Activated naive CD4-positive, alpha-beta T cell treated with anti-CD3 and anti-CD28 coated beads, Interleukin-2, amount 50 U/mL, for 24 hours (primary cell): ENCODE measurements at regions not wholly inside any gene's neighbourhood (a gene's known extent, or its start where the extent isn't known, plus 50 kb on each side); places are given as distances from the start of the nearest gene placed in this dataset.

Experiments used
- H3K27ac Mint-ChIP-seq: one replicate; pipeline ENCODE4 v1.8.0; 2021; ENCODE audit warnings: mild to moderate bottlenecking, mixed read lengths
- H3K27me3 Mint-ChIP-seq: one replicate; pipeline ENCODE4 v1.8.0; 2021; ENCODE audit warnings: mixed read lengths
- H3K36me3 Mint-ChIP-seq: one replicate; pipeline ENCODE4 v1.8.0; 2021; ENCODE audit warnings: mixed read lengths
- H3K4me1 Mint-ChIP-seq: one replicate; pipeline ENCODE4 v1.8.0; 2021; ENCODE audit warnings: mixed read lengths
- H3K4me3 Mint-ChIP-seq: one replicate; pipeline ENCODE4 v1.8.0; 2021; ENCODE audit warnings: mild to moderate bottlenecking, mixed read lengths
- H3K9me3 Mint-ChIP-seq: one replicate; pipeline ENCODE4 v1.8.0; 2021; ENCODE audit warnings: mixed read lengths

DNA sequence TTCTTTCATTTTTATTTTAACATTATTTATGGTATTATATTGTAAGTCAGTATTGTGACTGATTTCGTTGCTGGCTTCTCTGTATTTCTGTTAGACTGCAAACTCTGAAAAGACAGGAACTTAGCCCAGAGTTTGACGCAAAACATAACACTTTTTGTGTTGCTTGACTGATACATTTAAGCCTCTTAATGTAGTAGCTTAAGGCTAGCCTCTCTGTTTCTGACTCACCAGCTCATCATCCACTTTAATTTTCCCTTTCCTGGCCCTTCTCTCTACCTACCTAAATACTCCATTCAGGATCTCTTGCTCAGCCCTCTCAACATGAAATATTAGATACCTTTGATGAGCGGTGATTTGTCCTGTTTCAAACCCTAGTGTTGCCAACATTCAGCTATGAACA is 420.6 kb downstream of the LRFN5 start:
- no peaks in the 10 kb centered on the region for H3K4me1 Mint-ChIP-seq
- H3K4me3 Mint-ChIP-seq = no peak overlapping the region
- H3K27ac Mint-ChIP-seq = no peak overlapping the region
- H3K27me3 Mint-ChIP-seq = no peaks in the 10 kb centered on the region
- H3K36me3 Mint-ChIP-seq = no peaks in the 10 kb centered on the region
- peaks cover 13% of the 10 kb centered on the region for H3K9me3 Mint-ChIP-seq

DNA sequence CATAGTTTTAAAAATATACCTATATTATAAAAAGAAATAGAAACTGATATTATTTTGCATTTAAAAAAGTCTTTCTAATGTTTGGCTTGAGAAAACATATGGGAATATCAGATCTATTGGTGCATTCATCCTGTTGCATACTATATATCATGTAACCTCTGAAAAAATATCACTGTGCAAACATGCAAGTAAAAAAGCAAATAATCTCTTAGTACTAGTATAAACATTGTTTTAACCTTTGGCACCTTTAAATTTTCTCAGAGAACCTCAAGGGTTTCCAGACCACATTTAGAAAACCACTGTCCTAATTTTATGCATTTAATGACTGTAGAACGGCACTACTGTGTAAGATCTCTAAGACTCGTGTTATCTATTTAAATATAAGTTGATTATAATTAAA is 416.8 kb downstream of the LRFN5 start:
- Mint-ChIP-seq H3K4me3 (no peak overlapping the region), H3K27me3 (no peaks in the 10 kb centered on the region), H3K9me3 (peaks cover 7% of the 10 kb centered on the region), H3K36me3 (no peaks in the 10 kb centered on the region), H3K4me1 (no peaks in the 10 kb centered on the region), H3K27ac (no peak overlapping the region)

DNA sequence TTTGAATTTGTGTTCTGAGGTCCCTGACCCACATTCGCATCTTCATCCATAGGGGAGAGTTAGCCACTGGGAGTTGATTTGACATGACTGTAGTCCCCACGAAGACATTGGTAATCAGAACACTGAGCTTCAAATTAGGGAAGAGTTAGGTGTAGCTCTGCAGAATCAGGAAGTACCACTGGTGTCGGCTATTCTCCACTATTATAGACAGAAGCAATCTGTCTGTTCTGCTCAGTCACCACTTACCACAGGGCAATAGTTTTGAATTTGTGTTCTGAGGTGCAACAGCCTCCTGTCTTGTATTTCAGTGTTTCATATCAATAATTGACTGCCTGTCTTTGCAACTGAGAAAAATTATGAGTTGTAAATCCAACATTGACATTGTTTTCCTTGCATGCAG is 407.6 kb downstream of the LRFN5 start:
- no peaks in the 10 kb centered on the region for H3K36me3 Mint-ChIP-seq
- H3K27me3 Mint-ChIP-seq = peaks cover 1% of the 10 kb centered on the region
- peaks cover 5% of the 10 kb centered on the region for H3K9me3 Mint-ChIP-seq
- H3K4me3 Mint-ChIP-seq = no peak overlapping the region
- no peaks in the 10 kb centered on the region for H3K4me1 Mint-ChIP-seq
- no peak overlapping the region for H3K27ac Mint-ChIP-seq

DNA sequence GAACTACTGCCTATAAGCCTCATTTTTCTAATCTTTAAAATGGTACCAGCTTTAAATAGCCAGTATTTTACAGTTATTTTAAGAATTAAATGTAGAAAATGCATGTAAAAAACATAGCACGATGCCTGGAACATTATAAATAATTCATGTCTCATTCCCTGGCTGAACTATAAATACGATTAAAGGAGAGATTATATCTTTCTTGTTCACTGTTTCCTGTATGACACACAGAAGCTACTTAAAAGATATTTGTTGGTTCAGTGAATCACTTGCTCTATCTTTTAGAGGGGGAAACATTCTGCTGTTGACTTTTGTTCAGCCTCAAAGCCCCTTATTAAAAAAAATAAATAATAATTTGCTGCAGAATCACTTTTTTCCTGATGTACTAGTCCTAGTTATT is 406.9 kb downstream of the LRFN5 start:
- peaks cover 1% of the 10 kb centered on the region for H3K27me3 Mint-ChIP-seq
- no peak overlapping the region for H3K27ac Mint-ChIP-seq
- no peak overlapping the region for H3K4me3 Mint-ChIP-seq
- H3K9me3 Mint-ChIP-seq = peaks cover 5% of the 10 kb centered on the region
- H3K36me3 Mint-ChIP-seq = no peaks in the 10 kb centered on the region
- H3K4me1 Mint-ChIP-seq = no peaks in the 10 kb centered on the region

- no peak overlapping the region for H3K27ac Mint-ChIP-seq
- H3K9me3 Mint-ChIP-seq = peaks cover 5% of the 10 kb centered on the region
- no peak overlapping the region for H3K4me3 Mint-ChIP-seq
- H3K4me1 Mint-ChIP-seq = no peaks in the 10 kb centered on the region
- no peaks in the 10 kb centered on the region for H3K36me3 Mint-ChIP-seq
- peaks cover 1% of the 10 kb centered on the region for H3K27me3 Mint-ChIP-seq
Observed at GRCh38 chr14:42013153-42013552, 406.5 kb downstream of the LRFN5 start.

- no peaks in the 10 kb centered on the region for H3K36me3 Mint-ChIP-seq
- peaks cover 1% of the 10 kb centered on the region for H3K27me3 Mint-ChIP-seq
- no peaks in the 10 kb centered on the region for H3K4me1 Mint-ChIP-seq
Observed at GRCh38 chr14:42011221-42011620, 404.5 kb downstream of the LRFN5 start.

DNA sequence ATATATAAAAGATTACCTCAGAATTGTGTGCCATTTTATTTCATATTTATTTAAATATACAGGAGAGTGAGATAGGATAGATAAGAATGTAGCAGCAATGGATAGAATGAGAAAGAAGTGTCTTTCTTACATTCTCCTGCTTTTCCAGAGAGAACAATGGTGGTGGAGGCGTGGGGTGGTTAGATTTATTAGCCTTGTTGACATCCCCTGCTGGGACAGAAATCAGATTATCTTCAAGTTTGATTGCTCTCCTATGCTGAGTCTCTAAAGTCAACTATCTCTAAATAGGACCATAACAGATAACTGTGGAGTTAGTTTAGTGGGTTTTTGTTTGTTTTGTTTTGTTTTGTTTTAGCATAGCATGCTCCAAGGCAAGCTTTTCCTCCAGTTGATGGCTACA is 397.6 kb downstream of the LRFN5 start:
- H3K36me3 Mint-ChIP-seq = no peaks in the 10 kb centered on the region
- no peak overlapping the region for H3K4me3 Mint-ChIP-seq
- H3K4me1 Mint-ChIP-seq = no peaks in the 10 kb centered on the region
- H3K27me3 Mint-ChIP-seq = no peaks in the 10 kb centered on the region
- H3K9me3 Mint-ChIP-seq = no peaks in the 10 kb centered on the region
- no peak overlapping the region for H3K27ac Mint-ChIP-seq

More at GRCh38 chr14:42011221-42011620, 404.5 kb downstream of the LRFN5 start:
- Mint-ChIP-seq H3K9me3 (peaks cover 5% of the 10 kb centered on the region), H3K4me3 (no peak overlapping the region), H3K27ac (no peak overlapping the region)

- Mint-ChIP-seq H3K27ac (no peak overlapping the region), H3K4me3 (no peak overlapping the region), H3K36me3 (no peaks in the 10 kb centered on the region), H3K9me3 (no peaks in the 10 kb centered on the region), H3K27me3 (no peaks in the 10 kb centered on the region), H3K4me1 (no peaks in the 10 kb centered on the region)
Observed at GRCh38 chr14:42002141-42002540, 395.5 kb downstream of the LRFN5 start.

GRCh38 chr14:42001431-42001830 is 394.8 kb downstream of the LRFN5 start:
- Mint-ChIP-seq H3K27ac (no peak overlapping the region), H3K4me1 (no peaks in the 10 kb centered on the region)

DNA sequence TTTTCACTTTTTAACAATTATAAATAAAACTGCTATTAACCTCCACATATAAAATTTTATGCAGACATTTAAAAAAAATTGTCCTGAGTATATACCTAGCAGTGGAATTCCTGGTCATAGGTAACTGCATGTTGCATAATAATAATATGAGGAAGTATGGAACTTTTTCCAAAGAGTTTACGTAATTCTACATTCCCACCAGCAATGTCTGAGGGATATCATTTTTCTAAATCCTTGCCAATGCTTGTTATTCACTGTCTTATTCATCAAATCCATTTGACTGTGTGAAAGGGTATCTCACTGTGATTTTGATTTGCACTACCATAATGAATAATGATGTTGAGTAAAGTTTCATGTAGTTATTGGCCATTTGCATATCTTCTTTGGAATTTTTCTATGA is 393.8 kb downstream of the LRFN5 start:
- Mint-ChIP-seq H3K9me3 (no peaks in the 10 kb centered on the region), H3K27me3 (no peaks in the 10 kb centered on the region)

More at GRCh38 chr14:42001431-42001830, 394.8 kb downstream of the LRFN5 start:
- no peaks in the 10 kb centered on the region for H3K27me3 Mint-ChIP-seq
- no peaks in the 10 kb centered on the region for H3K9me3 Mint-ChIP-seq
- H3K36me3 Mint-ChIP-seq = no peaks in the 10 kb centered on the region
- H3K4me3 Mint-ChIP-seq = no peak overlapping the region

GRCh38 chr14:41993687-41994086 is 387.0 kb downstream of the LRFN5 start:
- no peaks in the 10 kb centered on the region for H3K36me3 Mint-ChIP-seq
- no peak overlapping the region for H3K4me3 Mint-ChIP-seq
- H3K9me3 Mint-ChIP-seq = no peaks in the 10 kb centered on the region
- H3K27ac Mint-ChIP-seq = no peak overlapping the region
- H3K27me3 Mint-ChIP-seq = no peaks in the 10 kb centered on the region
- no peaks in the 10 kb centered on the region for H3K4me1 Mint-ChIP-seq

More for the DNA sequence above, 393.8 kb downstream of the LRFN5 start:
- Mint-ChIP-seq H3K27ac (no peak overlapping the region), H3K4me3 (no peak overlapping the region), H3K4me1 (no peaks in the 10 kb centered on the region), H3K36me3 (no peaks in the 10 kb centered on the region)

DNA sequence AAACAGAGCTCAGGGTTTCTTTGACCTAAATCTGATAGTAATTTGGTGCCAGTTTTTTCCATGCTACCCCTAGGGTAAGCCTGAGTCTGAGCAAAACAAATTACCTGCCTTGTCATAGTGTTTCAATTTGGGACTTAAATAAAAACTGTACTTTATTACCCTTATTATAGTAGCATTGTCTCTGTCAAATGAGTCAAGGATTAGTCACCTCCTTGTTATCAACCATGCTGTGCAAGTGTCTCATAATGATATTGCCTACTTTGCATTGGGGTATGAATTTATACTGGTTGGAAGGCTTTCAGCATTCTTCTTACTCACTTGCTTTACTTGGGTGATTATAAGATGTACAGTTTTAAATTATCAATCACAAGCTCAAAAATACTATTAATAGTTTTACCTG is 380.0 kb downstream of the LRFN5 start:
- Mint-ChIP-seq H3K36me3 (no peaks in the 10 kb centered on the region), H3K27ac (no peak overlapping the region), H3K4me3 (no peak overlapping the region), H3K9me3 (no peaks in the 10 kb centered on the region), H3K4me1 (no peaks in the 10 kb centered on the region), H3K27me3 (no peaks in the 10 kb centered on the region)

GRCh38 chr14:41986083-41986645 is 379.5 kb downstream of the LRFN5 start:
- no peak overlapping the region for H3K27ac Mint-ChIP-seq
- no peaks in the 10 kb centered on the region for H3K27me3 Mint-ChIP-seq
- no peaks in the 10 kb centered on the region for H3K9me3 Mint-ChIP-seq
- H3K4me1 Mint-ChIP-seq = no peaks in the 10 kb centered on the region
- H3K4me3 Mint-ChIP-seq = no peak overlapping the region
- H3K36me3 Mint-ChIP-seq = no peaks in the 10 kb centered on the region

DNA sequence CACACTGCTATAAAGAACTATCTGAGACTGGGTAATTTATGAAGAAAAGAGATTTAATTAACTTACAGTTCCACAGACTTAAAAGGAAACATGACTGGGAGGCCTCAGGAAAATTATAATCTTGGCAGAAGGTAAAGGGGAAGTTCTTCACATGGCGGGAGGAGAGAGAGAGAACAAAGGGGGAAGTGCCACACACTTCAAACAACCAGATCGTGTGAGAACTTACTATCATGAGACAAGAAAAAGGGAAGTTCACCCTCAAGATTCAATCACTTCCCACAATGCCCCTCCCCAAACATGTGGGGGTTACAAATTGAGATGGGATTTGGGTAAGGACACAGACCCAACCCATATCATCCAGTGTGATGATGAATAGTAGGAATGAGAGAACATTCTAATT is 366.5 kb downstream of the LRFN5 start:
- H3K4me1 Mint-ChIP-seq = no peaks in the 10 kb centered on the region
- H3K36me3 Mint-ChIP-seq = no peaks in the 10 kb centered on the region
- peaks cover 15% of the 10 kb centered on the region for H3K9me3 Mint-ChIP-seq
- no peak overlapping the region for H3K4me3 Mint-ChIP-seq
- no peaks in the 10 kb centered on the region for H3K27me3 Mint-ChIP-seq
- H3K27ac Mint-ChIP-seq = no peak overlapping the region

- Mint-ChIP-seq H3K9me3 (peaks cover 15% of the 10 kb centered on the region), H3K4me1 (no peaks in the 10 kb centered on the region), H3K27ac (no peak overlapping the region), H3K4me3 (no peak overlapping the region), H3K36me3 (no peaks in the 10 kb centered on the region), H3K27me3 (no peaks in the 10 kb centered on the region)
Observed at GRCh38 chr14:41972531-41972930, 365.9 kb downstream of the LRFN5 start.

GRCh38 chr14:41960281-41960680 is 353.6 kb downstream of the LRFN5 start:
- H3K4me1 Mint-ChIP-seq = no peaks in the 10 kb centered on the region
- H3K9me3 Mint-ChIP-seq = peaks cover 5% of the 10 kb centered on the region
- H3K27me3 Mint-ChIP-seq = no peaks in the 10 kb centered on the region
- H3K36me3 Mint-ChIP-seq = no peaks in the 10 kb centered on the region
- H3K27ac Mint-ChIP-seq = no peak overlapping the region
- H3K4me3 Mint-ChIP-seq = no peak overlapping the region

GRCh38 chr14:41957459-41957858 is 350.8 kb downstream of the LRFN5 start:
- no peaks in the 10 kb centered on the region for H3K4me1 Mint-ChIP-seq
- H3K4me3 Mint-ChIP-seq = no peak overlapping the region
- no peaks in the 10 kb centered on the region for H3K9me3 Mint-ChIP-seq
- H3K36me3 Mint-ChIP-seq = no peaks in the 10 kb centered on the region
- H3K27me3 Mint-ChIP-seq = no peaks in the 10 kb centered on the region
- H3K27ac Mint-ChIP-seq = no peak overlapping the region
